B cell (primary cell): ENCODE measurements at regions not wholly inside any gene's neighbourhood (a gene's known extent, or its start where the extent isn't known, plus 50 kb on each side); places are given as distances from the start of the nearest gene placed in this dataset.

Experiments used
- ATAC-seq: fragments of 200-7000 bp; cut with Tn5 transposase; one replicate; pipeline ENCODE4 v1.10.0; 2021; ENCODE audit warnings: low read depth, mild to moderate bottlenecking, moderate number of reproducible peaks, moderate library complexity
- CTCF ChIA-PET: fragments of 350-600 bp; sonication (Branson Sonifier 250); formaldehyde crosslinking; loops from one replicate; lab custom pipeline; 2021; ENCODE audit warnings: antibody characterized with exemption, inconsistent platforms; lab: Charles Lee
- POLR2A ChIA-PET: fragments of 350-600 bp; sonication (Branson Sonifier 250); formaldehyde crosslinking; loops from one replicate; lab custom pipeline; 2021; ENCODE audit warnings: antibody characterized with exemption; lab: Charles Lee
- DNase-seq: peaks from one replicate; pipeline ENCODE4 v3.0.0; 2013
- H2AFZ ChIP-seq: 2 replicates; pipeline ENCODE4 v1.6.1; 2012; ENCODE audit warnings: mild to moderate bottlenecking, low read depth, low read length; ENCODE audit not compliant: insufficient read depth, poor library complexity, severe bottlenecking
- H3K27ac ChIP-seq, 2 donors: 1 replicate in 1 of 2; 2 replicates in 1 of 2; pipeline ENCODE4 v1.5.1; 2012 to 2013; ENCODE audit warnings: low read length in 2 of 2, mild to moderate bottlenecking in 2 of 2, moderate library complexity in 1 of 2
- H3K27me3 ChIP-seq, 4 experiments: fragments of 200-600 bp in 1 of 4; sonication (generic) in 1 of 4; replicated peaks in 1 of 4; 1 replicate in 2 of 4; 2 replicates in 2 of 4; pipeline versions ENCODE4 v1.6.1 to v1.7.0; 2013 to 2016; ENCODE audit warnings: low read length in 3 of 4, mild to moderate bottlenecking in 2 of 4, mixed read lengths in 1 of 4, moderate library complexity in 1 of 4; ENCODE audit not compliant: insufficient read depth in 4 of 4, control insufficient read depth in 3 of 4; ENCODE audit errors: control extremely low read depth in 1 of 4
- H3K36me3 ChIP-seq, 2 experiments: replicated peaks in 1 of 2; 1 replicate in 1 of 2; 2 replicates in 1 of 2; pipeline versions ENCODE4 v1.6.1 to v1.7.1; 2013; ENCODE audit warnings: low read length in 1 of 2; ENCODE audit not compliant: insufficient read depth in 2 of 2, control insufficient read depth in 1 of 2; ENCODE audit errors: control extremely low read depth in 1 of 2, extremely low read depth in 1 of 2
- H3K4me1 ChIP-seq, 2 donors: fragments of 200-600 bp in 1 of 2; sonication (generic) in 1 of 2; 1 replicate in 1 of 2; 2 replicates in 1 of 2; pipeline versions ENCODE4 v1.5.1 to v1.6.1; 2013 to 2017; ENCODE audit warnings: low read length in 2 of 2; ENCODE audit not compliant: control insufficient read depth in 2 of 2, insufficient read depth in 2 of 2
- H3K4me2 ChIP-seq: replicated peaks from 2 replicates; pipeline ENCODE3; 2012; ENCODE audit warnings: mild to moderate bottlenecking, low read depth, low read length; ENCODE audit not compliant: poor library complexity, severe bottlenecking
- H3K4me3 ChIP-seq, 5 experiments: fragments of 200-600 bp in 1 of 5; sonication (generic) in 1 of 5; 1 replicate in 3 of 5; 2 replicates in 2 of 5; pipeline versions ENCODE4 v1.5.1 to v1.7.0; 2011 to 2016; ENCODE audit warnings: low read length in 4 of 5, mild to moderate bottlenecking in 4 of 5, low read depth in 2 of 5, control low read depth in 1 of 5, moderate library complexity in 1 of 5; ENCODE audit not compliant: insufficient read depth in 1 of 5; ENCODE audit errors: control extremely low read depth in 1 of 5, extremely low read depth in 1 of 5
- H3K79me2 ChIP-seq: fragments of 200-600 bp; sonication (generic); one replicate; pipeline ENCODE4 v1.6.0; 2016; ENCODE audit warnings: low read length; ENCODE audit not compliant: control insufficient read depth, insufficient read depth
- H3K9ac ChIP-seq: fragments of 200-600 bp; sonication (generic); 2 replicates; pipeline ENCODE4 v1.6.1; 2017; ENCODE audit warnings: mild to moderate bottlenecking, low read length, moderate library complexity
- H3K9me3 ChIP-seq, 3 donors: one replicate each; pipeline versions ENCODE4 v1.6.1 to v1.7.1; 2013; ENCODE audit warnings: low read length in 2 of 3; ENCODE audit not compliant: control insufficient read depth in 2 of 3, insufficient read depth in 1 of 3; ENCODE audit errors: control extremely low read depth in 1 of 3
- H4K20me1 ChIP-seq: 2 replicates; pipeline ENCODE4 v1.6.0; 2012; ENCODE audit warnings: mild to moderate bottlenecking, low read length; ENCODE audit not compliant: insufficient read depth, control insufficient read depth, poor library complexity, severe bottlenecking
- H3K27ac Mint-ChIP-seq: one replicate; pipeline ENCODE4 v1.8.0; 2021; ENCODE audit warnings: mixed read lengths
- H3K27me3 Mint-ChIP-seq: one replicate; pipeline ENCODE4 v1.8.0; 2021; ENCODE audit warnings: mixed read lengths
- H3K4me1 Mint-ChIP-seq: one replicate; pipeline ENCODE4 v1.8.0; 2021; ENCODE audit warnings: mixed read lengths
- H3K4me3 Mint-ChIP-seq: one replicate; pipeline ENCODE4 v1.8.0; 2021; ENCODE audit warnings: mixed read lengths
- H3K9me3 Mint-ChIP-seq: one replicate; pipeline ENCODE4 v1.8.0; 2022; ENCODE audit warnings: mixed read lengths; ENCODE audit not compliant: insufficient read depth
- EZH2 ChIP-seq: IDR thresholded peaks from 2 replicates; pipeline ENCODE4 v1.6.1; 2012; ENCODE audit warnings: borderline replicate concordance, low read depth, mild to moderate bottlenecking, moderate library complexity, low read length; ENCODE audit not compliant: insufficient read depth, poor library complexity, severe bottlenecking
- WGBS: methylation state at CpG from one replicate; pipeline ENCODE4 v1.1.5; 2013; ENCODE audit warnings: missing lambda C conversion rate; ENCODE audit not compliant: insufficient coverage; 5-methylcytosine and 5-hydroxymethylcytosine counted together
- intact Hi-C: fragments of 100-400 bp; cut with micrococcal nuclease; formaldehyde crosslinking; loops from one replicate; pipeline ENCODE4 v1.10.0; 2022
- TF ChIP-seq, protein P1 (sequence below): fragments of 200-600 bp; IDR thresholded peaks from one replicate; pipeline ENCODE4 v1.8.0; 2022; ENCODE audit warnings: antibody characterized with exemption, mild to moderate bottlenecking

- Histone ChIP-seq H3K4me1 (no peaks in the 10 kb centered on the region), H3K9me3 (no peaks in the 10 kb centered on the region), H3K4me2 (no peak overlapping the region), H3K27ac (no peak overlapping the region), H3K9ac (no peak overlapping the region), H4K20me1 (no peaks in the 10 kb centered on the region), H3K27me3 (no peaks in the 10 kb centered on the region), H3K79me2 (no peaks in the 10 kb centered on the region), H3K36me3 (no peaks in the 10 kb centered on the region), H2AFZ (no peak overlapping the region), H3K4me3 (no peak overlapping the region)
- ChIA-PET CTCF (no interaction called here), POLR2A (no interaction called here)
- no peaks in the 10 kb centered on the region for H3K4me1 Mint-ChIP-seq
- intact Hi-C loops: no loop called here
- peaks cover 13% of the 10 kb centered on the region for H3K27me3 Mint-ChIP-seq
- ATAC-seq (no peak), DNase-seq (no peak)
- no peak for TF ChIP-seq EZH2
- TF ChIP-seq, protein P1, sequence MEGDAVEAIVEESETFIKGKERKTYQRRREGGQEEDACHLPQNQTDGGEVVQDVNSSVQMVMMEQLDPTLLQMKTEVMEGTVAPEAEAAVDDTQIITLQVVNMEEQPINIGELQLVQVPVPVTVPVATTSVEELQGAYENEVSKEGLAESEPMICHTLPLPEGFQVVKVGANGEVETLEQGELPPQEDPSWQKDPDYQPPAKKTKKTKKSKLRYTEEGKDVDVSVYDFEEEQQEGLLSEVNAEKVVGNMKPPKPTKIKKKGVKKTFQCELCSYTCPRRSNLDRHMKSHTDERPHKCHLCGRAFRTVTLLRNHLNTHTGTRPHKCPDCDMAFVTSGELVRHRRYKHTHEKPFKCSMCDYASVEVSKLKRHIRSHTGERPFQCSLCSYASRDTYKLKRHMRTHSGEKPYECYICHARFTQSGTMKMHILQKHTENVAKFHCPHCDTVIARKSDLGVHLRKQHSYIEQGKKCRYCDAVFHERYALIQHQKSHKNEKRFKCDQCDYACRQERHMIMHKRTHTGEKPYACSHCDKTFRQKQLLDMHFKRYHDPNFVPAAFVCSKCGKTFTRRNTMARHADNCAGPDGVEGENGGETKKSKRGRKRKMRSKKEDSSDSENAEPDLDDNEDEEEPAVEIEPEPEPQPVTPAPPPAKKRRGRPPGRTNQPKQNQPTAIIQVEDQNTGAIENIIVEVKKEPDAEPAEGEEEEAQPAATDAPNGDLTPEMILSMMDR: no peak
- no peak overlapping the region for H3K4me3 Mint-ChIP-seq
- H3K27ac Mint-ChIP-seq: no peak overlapping the region
- H3K9me3 Mint-ChIP-seq: no peaks in the 10 kb centered on the region
- 63% methylated on average over 1 of the region's 4 CpGs for WGBS
Measured at GRCh38 chr6:163793011-163793983, 378.8 kb downstream of the QKI start.

DNA sequence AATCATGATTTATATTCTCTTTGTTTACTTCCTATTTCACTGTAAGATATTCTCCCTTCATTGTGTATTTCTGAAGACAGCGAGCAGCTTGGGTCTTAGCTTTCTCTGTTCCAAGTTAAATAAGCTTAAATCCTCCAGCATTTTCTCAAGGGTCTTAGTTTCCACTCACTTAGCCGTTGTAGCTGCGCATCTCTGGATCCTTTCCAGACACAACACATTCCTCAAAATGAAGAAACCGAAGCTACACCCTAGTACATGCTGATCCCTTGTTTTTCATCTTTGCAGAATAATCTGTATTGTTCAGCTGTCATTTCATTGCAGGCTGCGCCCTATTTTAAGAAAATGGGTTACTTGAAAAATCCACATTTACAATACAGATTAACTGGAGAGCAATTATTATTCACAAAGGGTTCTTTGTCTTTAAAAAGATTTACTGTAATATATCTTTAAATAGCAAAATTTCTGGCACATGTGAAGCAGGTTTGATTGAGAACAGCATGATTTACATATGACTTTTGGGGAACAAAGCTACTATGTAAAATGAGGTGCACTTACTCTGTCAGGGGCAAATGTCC is 375.8 kb downstream of the QKI start:
- no peaks in the 10 kb centered on the region for H3K9me3 Mint-ChIP-seq

More for the DNA sequence above, 375.8 kb downstream of the QKI start:
- Mint-ChIP-seq H3K4me1 (no peaks in the 10 kb centered on the region), H3K4me3 (no peak overlapping the region), H3K27ac (no peak overlapping the region), H3K27me3 (peaks cover 3% of the 10 kb centered on the region)
- no peak for TF ChIP-seq EZH2
- TF ChIP-seq, protein P1: no peak
- Histone ChIP-seq H3K4me2 (no peak overlapping the region), H3K36me3 (no peaks in the 10 kb centered on the region), H3K27me3 (no peaks in the 10 kb centered on the region), H3K4me3 (no peak overlapping the region), H3K27ac (no peak overlapping the region), H3K9me3 (no peaks in the 10 kb centered on the region), H3K4me1 (no peaks in the 10 kb centered on the region), H3K9ac (no peak overlapping the region), H4K20me1 (no peaks in the 10 kb centered on the region), H3K79me2 (no peaks in the 10 kb centered on the region), H2AFZ (no peak overlapping the region)
- intact Hi-C loops: no loop called here
- ChIA-PET POLR2A (interaction anchor here (0.6 kb wide), 1 partner anchor 121 kb away, joined by 5 read pairs; no protein-coding TSS in a partner anchor), CTCF (no interaction called here)
- DNase-seq: no peak
- no peak for ATAC-seq
- 88% methylated on average over 4 of the region's 5 CpGs for WGBS
